ENCODE measurements at regions not wholly inside any gene's neighbourhood (a gene's known extent, or its start where the extent isn't known, plus 50 kb on each side); places are given as distances from the start of the nearest gene placed in this dataset.

DNA sequence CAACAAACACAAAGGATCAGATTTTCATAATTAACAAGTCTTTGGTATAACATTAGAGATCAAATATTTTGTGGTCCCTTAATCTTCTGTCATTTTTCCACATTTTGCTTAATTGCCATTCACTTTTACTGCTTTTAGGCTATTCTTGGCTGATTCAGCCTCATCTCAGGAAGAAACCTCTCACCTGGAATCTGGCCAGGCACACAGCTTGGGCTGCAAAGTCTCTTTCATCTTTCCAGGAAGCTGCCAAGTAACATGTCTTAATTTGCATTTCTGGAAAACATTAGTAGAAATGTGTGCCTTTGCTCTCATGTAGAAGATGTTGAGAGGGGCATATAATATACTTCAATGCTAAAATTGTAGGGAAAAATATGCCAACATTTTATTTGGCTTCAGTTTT lies 174.2 kb upstream of the STEAP4 start:
- Mint-ChIP-seq H3K27ac (peak overlapping the region; percentile 62; the same call in 1 of the 2 replicates), H3K4me3 (no peak overlapping the region), H3K4me1 (peaks cover 5% of the 10 kb centered on the region; the same call in 1 of the 3 replicates), H3K27me3 (ENCODE audit: insufficient read depth, low read depth, poor library complexity) (no peaks in the 10 kb centered on the region), H3K36me3 (ENCODE audit: low read depth) (no peaks in the 10 kb centered on the region), H3K9me3 (no peaks in the 10 kb centered on the region)
- H3F3A ChIP-seq (replicated peaks; ENCODE audit: low read depth), result no peaks in the 10 kb centered on the region
- no peak for ATAC-seq
- H4K20me1 ChIP-seq (replicated peaks; ENCODE audit: insufficient read depth), result no peaks in the 10 kb centered on the region
- H2AFZ ChIP-seq, result no peak overlapping the region
- no peaks in the 10 kb centered on the region for H3K36me3 ChIP-seq (ENCODE audit: insufficient read depth)
- no peak for DNase-seq (ENCODE audit: low spot score)
- no peak overlapping the region for H3K4me3 ChIP-seq
- H3K79me2 ChIP-seq (replicated peaks; ENCODE audit: insufficient read depth), result no peaks in the 10 kb centered on the region
- no peak overlapping the region for H3K4me2 ChIP-seq
- TF ChIP-seq ZNF331 (CRISPR knock-in tag; IDR thresholded peaks at IDR 0.05; ENCODE audit: low read depth) (no peak), STAT1 (IDR thresholded peaks at IDR 0.05; ENCODE audit: unreplicated experiment) (no peak), JUNB (IDR thresholded peaks at IDR 0.05; ENCODE audit: unreplicated experiment) (no peak), EZH2phosphoT487 (IDR thresholded peaks at IDR 0.05; ENCODE audit: unreplicated experiment) (no peak), EZH2 (IDR thresholded peaks at IDR 0.05; ENCODE audit: low read depth, unreplicated experiment) (no peak), NANOG (IDR thresholded peaks at IDR 0.05; ENCODE audit: borderline replicate concordance) (no peak), CREB1 (CRISPR knock-in tag; IDR thresholded peaks at IDR 0.05; ENCODE audit: low read depth) (no peak), ZNF114 (CRISPR knock-in tag; IDR thresholded peaks at IDR 0.05) (no peak), POLR2AphosphoS5 (IDR thresholded peaks at IDR 0.05; ENCODE audit: low read depth) (no peak)
- TF ChIP-seq, protein P1, sequence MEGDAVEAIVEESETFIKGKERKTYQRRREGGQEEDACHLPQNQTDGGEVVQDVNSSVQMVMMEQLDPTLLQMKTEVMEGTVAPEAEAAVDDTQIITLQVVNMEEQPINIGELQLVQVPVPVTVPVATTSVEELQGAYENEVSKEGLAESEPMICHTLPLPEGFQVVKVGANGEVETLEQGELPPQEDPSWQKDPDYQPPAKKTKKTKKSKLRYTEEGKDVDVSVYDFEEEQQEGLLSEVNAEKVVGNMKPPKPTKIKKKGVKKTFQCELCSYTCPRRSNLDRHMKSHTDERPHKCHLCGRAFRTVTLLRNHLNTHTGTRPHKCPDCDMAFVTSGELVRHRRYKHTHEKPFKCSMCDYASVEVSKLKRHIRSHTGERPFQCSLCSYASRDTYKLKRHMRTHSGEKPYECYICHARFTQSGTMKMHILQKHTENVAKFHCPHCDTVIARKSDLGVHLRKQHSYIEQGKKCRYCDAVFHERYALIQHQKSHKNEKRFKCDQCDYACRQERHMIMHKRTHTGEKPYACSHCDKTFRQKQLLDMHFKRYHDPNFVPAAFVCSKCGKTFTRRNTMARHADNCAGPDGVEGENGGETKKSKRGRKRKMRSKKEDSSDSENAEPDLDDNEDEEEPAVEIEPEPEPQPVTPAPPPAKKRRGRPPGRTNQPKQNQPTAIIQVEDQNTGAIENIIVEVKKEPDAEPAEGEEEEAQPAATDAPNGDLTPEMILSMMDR (conservative IDR thresholded peaks at IDR 0.05; ENCODE audit: low read depth in 2 of 2), result no peak
- TF ChIP-seq, protein P2, sequence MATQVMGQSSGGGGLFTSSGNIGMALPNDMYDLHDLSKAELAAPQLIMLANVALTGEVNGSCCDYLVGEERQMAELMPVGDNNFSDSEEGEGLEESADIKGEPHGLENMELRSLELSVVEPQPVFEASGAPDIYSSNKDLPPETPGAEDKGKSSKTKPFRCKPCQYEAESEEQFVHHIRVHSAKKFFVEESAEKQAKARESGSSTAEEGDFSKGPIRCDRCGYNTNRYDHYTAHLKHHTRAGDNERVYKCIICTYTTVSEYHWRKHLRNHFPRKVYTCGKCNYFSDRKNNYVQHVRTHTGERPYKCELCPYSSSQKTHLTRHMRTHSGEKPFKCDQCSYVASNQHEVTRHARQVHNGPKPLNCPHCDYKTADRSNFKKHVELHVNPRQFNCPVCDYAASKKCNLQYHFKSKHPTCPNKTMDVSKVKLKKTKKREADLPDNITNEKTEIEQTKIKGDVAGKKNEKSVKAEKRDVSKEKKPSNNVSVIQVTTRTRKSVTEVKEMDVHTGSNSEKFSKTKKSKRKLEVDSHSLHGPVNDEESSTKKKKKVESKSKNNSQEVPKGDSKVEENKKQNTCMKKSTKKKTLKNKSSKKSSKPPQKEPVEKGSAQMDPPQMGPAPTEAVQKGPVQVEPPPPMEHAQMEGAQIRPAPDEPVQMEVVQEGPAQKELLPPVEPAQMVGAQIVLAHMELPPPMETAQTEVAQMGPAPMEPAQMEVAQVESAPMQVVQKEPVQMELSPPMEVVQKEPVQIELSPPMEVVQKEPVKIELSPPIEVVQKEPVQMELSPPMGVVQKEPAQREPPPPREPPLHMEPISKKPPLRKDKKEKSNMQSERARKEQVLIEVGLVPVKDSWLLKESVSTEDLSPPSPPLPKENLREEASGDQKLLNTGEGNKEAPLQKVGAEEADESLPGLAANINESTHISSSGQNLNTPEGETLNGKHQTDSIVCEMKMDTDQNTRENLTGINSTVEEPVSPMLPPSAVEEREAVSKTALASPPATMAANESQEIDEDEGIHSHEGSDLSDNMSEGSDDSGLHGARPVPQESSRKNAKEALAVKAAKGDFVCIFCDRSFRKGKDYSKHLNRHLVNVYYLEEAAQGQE (IDR thresholded peaks at IDR 0.05; ENCODE audit: unreplicated experiment), result no peak
- TF ChIP-seq, protein P3, sequence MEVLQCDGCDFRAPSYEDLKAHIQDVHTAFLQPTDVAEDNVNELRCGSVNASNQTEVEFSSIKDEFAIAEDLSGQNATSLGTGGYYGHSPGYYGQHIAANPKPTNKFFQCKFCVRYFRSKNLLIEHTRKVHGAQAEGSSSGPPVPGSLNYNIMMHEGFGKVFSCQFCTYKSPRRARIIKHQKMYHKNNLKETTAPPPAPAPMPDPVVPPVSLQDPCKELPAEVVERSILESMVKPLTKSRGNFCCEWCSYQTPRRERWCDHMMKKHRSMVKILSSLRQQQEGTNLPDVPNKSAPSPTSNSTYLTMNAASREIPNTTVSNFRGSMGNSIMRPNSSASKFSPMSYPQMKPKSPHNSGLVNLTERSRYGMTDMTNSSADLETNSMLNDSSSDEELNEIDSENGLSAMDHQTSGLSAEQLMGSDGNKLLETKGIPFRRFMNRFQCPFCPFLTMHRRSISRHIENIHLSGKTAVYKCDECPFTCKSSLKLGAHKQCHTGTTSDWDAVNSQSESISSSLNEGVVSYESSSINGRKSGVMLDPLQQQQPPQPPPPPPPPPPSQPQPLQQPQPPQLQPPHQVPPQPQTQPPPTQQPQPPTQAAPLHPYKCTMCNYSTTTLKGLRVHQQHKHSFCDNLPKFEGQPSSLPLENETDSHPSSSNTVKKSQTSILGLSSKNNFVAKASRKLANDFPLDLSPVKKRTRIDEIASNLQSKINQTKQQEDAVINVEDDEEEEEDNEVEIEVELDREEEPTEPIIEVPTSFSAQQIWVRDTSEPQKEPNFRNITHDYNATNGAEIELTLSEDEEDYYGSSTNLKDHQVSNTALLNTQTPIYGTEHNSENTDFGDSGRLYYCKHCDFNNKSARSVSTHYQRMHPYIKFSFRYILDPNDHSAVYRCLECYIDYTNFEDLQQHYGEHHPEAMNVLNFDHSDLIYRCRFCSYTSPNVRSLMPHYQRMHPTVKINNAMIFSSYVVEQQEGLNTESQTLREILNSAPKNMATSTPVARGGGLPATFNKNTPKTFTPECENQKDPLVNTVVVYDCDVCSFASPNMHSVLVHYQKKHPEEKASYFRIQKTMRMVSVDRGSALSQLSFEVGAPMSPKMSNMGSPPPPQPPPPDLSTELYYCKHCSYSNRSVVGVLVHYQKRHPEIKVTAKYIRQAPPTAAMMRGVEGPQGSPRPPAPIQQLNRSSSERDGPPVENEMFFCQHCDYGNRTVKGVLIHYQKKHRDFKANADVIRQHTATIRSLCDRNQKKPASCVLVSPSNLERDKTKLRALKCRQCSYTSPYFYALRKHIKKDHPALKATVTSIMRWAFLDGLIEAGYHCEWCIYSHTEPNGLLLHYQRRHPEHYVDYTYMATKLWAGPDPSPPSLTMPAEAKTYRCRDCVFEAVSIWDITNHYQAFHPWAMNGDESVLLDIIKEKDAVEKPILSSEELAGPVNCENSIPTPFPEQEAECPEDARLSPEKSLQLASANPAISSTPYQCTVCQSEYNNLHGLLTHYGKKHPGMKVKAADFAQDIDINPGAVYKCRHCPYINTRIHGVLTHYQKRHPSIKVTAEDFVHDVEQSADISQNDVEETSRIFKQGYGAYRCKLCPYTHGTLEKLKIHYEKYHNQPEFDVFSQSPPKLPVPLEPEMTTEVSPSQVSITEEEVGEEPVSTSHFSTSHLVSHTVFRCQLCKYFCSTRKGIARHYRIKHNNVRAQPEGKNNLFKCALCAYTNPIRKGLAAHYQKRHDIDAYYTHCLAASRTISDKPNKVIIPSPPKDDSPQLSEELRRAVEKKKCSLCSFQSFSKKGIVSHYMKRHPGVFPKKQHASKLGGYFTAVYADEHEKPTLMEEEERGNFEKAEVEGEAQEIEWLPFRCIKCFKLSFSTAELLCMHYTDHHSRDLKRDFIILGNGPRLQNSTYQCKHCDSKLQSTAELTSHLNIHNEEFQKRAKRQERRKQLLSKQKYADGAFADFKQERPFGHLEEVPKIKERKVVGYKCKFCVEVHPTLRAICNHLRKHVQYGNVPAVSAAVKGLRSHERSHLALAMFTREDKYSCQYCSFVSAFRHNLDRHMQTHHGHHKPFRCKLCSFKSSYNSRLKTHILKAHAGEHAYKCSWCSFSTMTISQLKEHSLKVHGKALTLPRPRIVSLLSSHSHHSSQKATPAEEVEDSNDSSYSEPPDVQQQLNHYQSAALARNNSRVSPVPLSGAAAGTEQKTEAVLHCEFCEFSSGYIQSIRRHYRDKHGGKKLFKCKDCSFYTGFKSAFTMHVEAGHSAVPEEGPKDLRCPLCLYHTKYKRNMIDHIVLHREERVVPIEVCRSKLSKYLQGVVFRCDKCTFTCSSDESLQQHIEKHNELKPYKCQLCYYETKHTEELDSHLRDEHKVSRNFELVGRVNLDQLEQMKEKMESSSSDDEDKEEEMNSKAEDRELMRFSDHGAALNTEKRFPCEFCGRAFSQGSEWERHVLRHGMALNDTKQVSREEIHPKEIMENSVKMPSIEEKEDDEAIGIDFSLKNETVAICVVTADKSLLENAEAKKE (CRISPR knock-in tag; IDR thresholded peaks at IDR 0.05), result no peak
- TF ChIP-seq, protein P4, sequence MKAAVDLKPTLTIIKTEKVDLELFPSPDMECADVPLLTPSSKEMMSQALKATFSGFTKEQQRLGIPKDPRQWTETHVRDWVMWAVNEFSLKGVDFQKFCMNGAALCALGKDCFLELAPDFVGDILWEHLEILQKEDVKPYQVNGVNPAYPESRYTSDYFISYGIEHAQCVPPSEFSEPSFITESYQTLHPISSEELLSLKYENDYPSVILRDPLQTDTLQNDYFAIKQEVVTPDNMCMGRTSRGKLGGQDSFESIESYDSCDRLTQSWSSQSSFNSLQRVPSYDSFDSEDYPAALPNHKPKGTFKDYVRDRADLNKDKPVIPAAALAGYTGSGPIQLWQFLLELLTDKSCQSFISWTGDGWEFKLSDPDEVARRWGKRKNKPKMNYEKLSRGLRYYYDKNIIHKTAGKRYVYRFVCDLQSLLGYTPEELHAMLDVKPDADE (IDR thresholded peaks at IDR 0.05), result no peak
- no peak overlapping the region for H3K27ac ChIP-seq (ENCODE audit: low read depth)
- no peaks in the 10 kb centered on the region for H3K4me1 ChIP-seq (ENCODE audit: insufficient read depth)
- H3K27me3 ChIP-seq (ENCODE audit: insufficient read depth), result no peaks in the 10 kb centered on the region
- no peaks in the 10 kb centered on the region for H3K9me2 ChIP-seq (ENCODE audit: insufficient read depth)
